ENCODE measurements at regions not wholly inside any gene's neighbourhood (a gene's known extent, or its start where the extent isn't known, plus 50 kb on each side); places are given as distances from the start of the nearest gene placed in this dataset.

DNA sequence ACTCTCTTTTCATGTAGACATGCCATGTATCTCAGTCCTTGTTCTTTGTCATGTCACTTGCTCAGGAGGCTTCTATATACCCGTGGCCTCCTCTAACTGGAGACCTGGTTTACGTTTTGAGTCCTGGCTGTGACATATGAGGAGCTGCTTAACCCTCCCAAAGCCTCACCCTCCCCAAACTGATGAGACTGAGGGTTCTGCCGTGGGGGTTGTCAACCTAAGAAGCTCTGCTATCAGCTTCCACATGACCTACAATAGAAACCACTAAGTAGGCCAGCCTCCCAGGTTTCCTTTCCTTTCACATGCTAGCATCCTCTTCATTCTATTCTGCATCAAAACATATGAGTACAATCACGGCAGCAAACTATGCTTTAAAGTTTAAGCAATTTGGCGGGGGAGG, 76.8 kb upstream of the WSCD2 start:
- Histone ChIP-seq H3K9ac (ENCODE audit: low read length) (no peak overlapping the region), H3K27ac (ENCODE audit: low read depth, low read length) (no peak overlapping the region), H3K36me3 (ENCODE audit: control insufficient read depth, insufficient read depth, low read length) (no peaks in the 10 kb centered on the region), H3K4me3 (ENCODE audit: low read depth, low read length) (no peak overlapping the region), H3K4me1 (ENCODE audit: control insufficient read depth, insufficient read depth, low read length) (0 out of 2 replicates have a peak, but pooled peaks cover 3% of the 10 kb centered on the region), H3K9me3 (ENCODE audit: control insufficient read depth, insufficient read depth, low read depth, low read length) (no peaks in the 10 kb centered on the region), H3K27me3 (ENCODE audit: control insufficient read depth, insufficient read depth, low read length) (peaks cover 8% of the 10 kb centered on the region; the same call in 1 of the 2 replicates)

- Histone ChIP-seq H3K4me1 (ENCODE audit: control insufficient read depth, insufficient read depth, low read length) (0 out of 2 replicates have a peak, but pooled peaks cover 3% of the 10 kb centered on the region), H3K27ac (ENCODE audit: low read depth, low read length) (no peak overlapping the region), H3K9me3 (ENCODE audit: control insufficient read depth, insufficient read depth, low read depth, low read length) (no peaks in the 10 kb centered on the region), H3K36me3 (ENCODE audit: control insufficient read depth, insufficient read depth, low read length) (no peaks in the 10 kb centered on the region), H3K4me3 (ENCODE audit: low read depth, low read length) (no peak overlapping the region), H3K27me3 (ENCODE audit: control insufficient read depth, insufficient read depth, low read length) (peaks cover 7% of the 10 kb centered on the region; the same call in 1 of the 2 replicates), H3K9ac (ENCODE audit: low read length) (no peak overlapping the region)
Measured at GRCh38 chr12:108053512-108053911, 75.6 kb upstream of the WSCD2 start.

GRCh38 chr12:108054496-108054895, 74.6 kb upstream of the WSCD2 start:
- Histone ChIP-seq H3K9ac (ENCODE audit: low read length) (no peak overlapping the region), H3K4me1 (ENCODE audit: control insufficient read depth, insufficient read depth, low read length) (0 out of 2 replicates have a peak, but pooled peaks cover 3% of the 10 kb centered on the region), H3K4me3 (ENCODE audit: low read depth, low read length) (no peak overlapping the region), H3K36me3 (ENCODE audit: control insufficient read depth, insufficient read depth, low read length) (no peaks in the 10 kb centered on the region), H3K9me3 (ENCODE audit: control insufficient read depth, insufficient read depth, low read depth, low read length) (no peaks in the 10 kb centered on the region), H3K27me3 (ENCODE audit: control insufficient read depth, insufficient read depth, low read length) (0 out of 2 replicates have a peak, but pooled peaks cover 2% of the 10 kb centered on the region), H3K27ac (ENCODE audit: low read depth, low read length) (no peak overlapping the region)

DNA sequence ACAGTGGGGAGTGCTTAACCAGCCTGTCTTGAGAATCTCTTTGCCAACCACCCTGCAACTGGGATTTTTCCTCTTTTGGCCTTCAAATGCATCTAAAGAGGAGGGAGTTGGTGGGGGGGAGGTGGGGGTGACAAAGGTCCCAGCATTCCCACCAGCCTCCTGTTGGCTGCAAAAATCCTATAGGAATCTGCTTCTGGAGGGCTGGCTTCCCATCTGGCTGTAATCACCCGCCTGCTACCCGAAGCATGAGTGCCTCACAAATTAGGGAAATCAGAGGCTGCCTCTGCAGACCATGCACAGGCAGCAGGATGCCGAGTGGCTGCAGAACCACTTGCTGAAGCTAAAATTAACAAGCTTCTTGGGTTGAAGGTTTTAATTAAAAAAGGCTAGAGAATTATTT, 73.9 kb upstream of the WSCD2 start:
- Histone ChIP-seq H3K4me1 (ENCODE audit: control insufficient read depth, insufficient read depth, low read length) (0 out of 2 replicates have a peak, but pooled peaks cover 3% of the 10 kb centered on the region), H3K4me3 (ENCODE audit: low read depth, low read length) (no peak overlapping the region), H3K36me3 (ENCODE audit: control insufficient read depth, insufficient read depth, low read length) (no peaks in the 10 kb centered on the region), H3K9me3 (ENCODE audit: control insufficient read depth, insufficient read depth, low read depth, low read length) (no peaks in the 10 kb centered on the region), H3K27ac (ENCODE audit: low read depth, low read length) (no peak overlapping the region), H3K9ac (ENCODE audit: low read length) (no peak overlapping the region), H3K27me3 (ENCODE audit: control insufficient read depth, insufficient read depth, low read length) (0 out of 2 replicates have a peak, but pooled peaks cover 2% of the 10 kb centered on the region)

DNA sequence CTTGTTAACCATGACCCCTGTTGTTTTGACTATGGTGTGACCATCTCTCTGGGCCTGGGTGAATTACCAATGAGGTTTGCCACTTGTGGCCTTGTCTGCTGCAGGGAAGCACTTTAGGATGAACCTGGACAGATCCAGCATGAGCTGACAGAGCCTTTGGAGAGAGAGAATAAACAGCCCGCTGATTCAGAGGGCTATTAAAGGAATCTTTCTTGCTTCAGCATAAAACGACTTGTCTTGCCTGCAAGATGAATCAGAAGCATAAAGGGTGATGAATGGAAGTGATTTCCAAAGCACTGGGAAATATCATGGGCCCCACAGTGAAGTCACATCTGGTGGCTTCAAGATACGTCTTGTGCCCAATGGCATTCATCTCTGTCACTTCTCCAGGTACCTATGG, 69.0 kb upstream of the WSCD2 start:
- Histone ChIP-seq H3K4me1 (ENCODE audit: control insufficient read depth, insufficient read depth, low read length) (no peaks in the 10 kb centered on the region), H3K27ac (ENCODE audit: low read depth, low read length) (no peak overlapping the region), H3K9ac (ENCODE audit: low read length) (no peak overlapping the region), H3K36me3 (ENCODE audit: control insufficient read depth, insufficient read depth, low read length) (no peaks in the 10 kb centered on the region), H3K27me3 (ENCODE audit: control insufficient read depth, insufficient read depth, low read length) (0 out of 2 replicates have a peak, but pooled peaks cover 2% of the 10 kb centered on the region), H3K4me3 (ENCODE audit: low read depth, low read length) (no peak overlapping the region), H3K9me3 (ENCODE audit: control insufficient read depth, insufficient read depth, low read depth, low read length) (no peaks in the 10 kb centered on the region)

DNA sequence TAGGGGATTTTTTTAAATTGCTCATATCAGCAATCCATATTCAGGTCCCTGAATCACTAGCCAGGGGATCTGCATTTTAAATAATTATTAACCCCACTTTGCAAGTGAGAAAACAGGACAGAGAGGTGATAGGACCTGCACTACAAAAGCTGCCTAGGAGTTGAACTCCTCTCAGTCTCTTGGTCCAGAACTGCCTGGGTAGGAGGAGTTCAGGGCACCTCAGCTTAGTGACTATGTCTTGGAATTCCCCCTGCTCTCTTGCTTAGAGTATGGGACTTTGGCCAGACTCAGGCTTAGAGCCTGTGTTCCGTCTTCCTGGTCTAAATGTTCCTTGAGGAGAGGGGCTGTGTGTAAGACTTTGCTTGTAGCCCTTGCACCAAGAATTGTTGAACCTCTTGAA, 68.2 kb upstream of the WSCD2 start:
- H3K4me3 ChIP-seq (ENCODE audit: low read depth, low read length), result no peak overlapping the region
- no peak overlapping the region for H3K27ac ChIP-seq (ENCODE audit: low read depth, low read length)
- no peaks in the 10 kb centered on the region for H3K36me3 ChIP-seq (ENCODE audit: control insufficient read depth, insufficient read depth, low read length)
- no peaks in the 10 kb centered on the region for H3K9me3 ChIP-seq (ENCODE audit: control insufficient read depth, insufficient read depth, low read depth, low read length)
- H3K27me3 ChIP-seq (ENCODE audit: control insufficient read depth, insufficient read depth, low read length), result 0 out of 2 replicates have a peak, but pooled peaks cover 2% of the 10 kb centered on the region
- H3K4me1 ChIP-seq (ENCODE audit: control insufficient read depth, insufficient read depth, low read length), result no peaks in the 10 kb centered on the region
- H3K9ac ChIP-seq (ENCODE audit: low read length), result no peak overlapping the region

DNA sequence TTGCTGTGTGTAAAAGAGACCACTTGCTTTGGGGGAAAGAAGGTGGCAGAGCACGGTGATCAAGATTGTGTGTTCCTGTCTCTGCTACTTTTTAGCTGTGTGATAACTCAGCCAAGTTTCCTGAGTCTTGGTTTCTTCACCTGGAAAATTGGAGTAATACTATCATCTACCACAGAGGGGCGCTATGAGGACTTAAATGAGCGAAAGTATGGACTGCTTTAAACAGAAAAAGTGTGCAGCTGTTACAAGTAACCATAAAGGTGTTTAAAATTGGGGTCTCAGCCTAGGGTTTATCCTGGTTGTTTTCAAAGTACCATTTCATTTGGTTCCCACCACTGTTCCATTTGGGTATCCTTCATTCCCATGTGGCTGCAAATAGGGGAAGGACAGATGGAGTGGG, 65.9 kb upstream of the WSCD2 start:
- H3K9ac ChIP-seq (ENCODE audit: low read length), result no peak overlapping the region
- no peaks in the 10 kb centered on the region for H3K4me1 ChIP-seq (ENCODE audit: control insufficient read depth, insufficient read depth, low read length)
- H3K4me3 ChIP-seq (ENCODE audit: low read depth, low read length), result no peak overlapping the region
- no peaks in the 10 kb centered on the region for H3K36me3 ChIP-seq (ENCODE audit: control insufficient read depth, insufficient read depth, low read length)
- H3K27ac ChIP-seq (ENCODE audit: low read depth, low read length), result no peak overlapping the region
- no peaks in the 10 kb centered on the region for H3K9me3 ChIP-seq (ENCODE audit: control insufficient read depth, insufficient read depth, low read depth, low read length)
- H3K27me3 ChIP-seq (ENCODE audit: control insufficient read depth, insufficient read depth, low read length), result no peaks in the 10 kb centered on the region

- H3K36me3 ChIP-seq (ENCODE audit: control insufficient read depth, insufficient read depth, low read length), result no peaks in the 10 kb centered on the region
- H3K27ac ChIP-seq (ENCODE audit: low read depth, low read length), result no peak overlapping the region
- no peaks in the 10 kb centered on the region for H3K4me1 ChIP-seq (ENCODE audit: control insufficient read depth, insufficient read depth, low read length)
- H3K4me3 ChIP-seq (ENCODE audit: low read depth, low read length), result no peak overlapping the region
- H3K9me3 ChIP-seq (ENCODE audit: control insufficient read depth, insufficient read depth, low read depth, low read length), result no peaks in the 10 kb centered on the region
- H3K9ac ChIP-seq (ENCODE audit: low read length), result no peak overlapping the region
- H3K27me3 ChIP-seq (ENCODE audit: control insufficient read depth, insufficient read depth, low read length), result no peaks in the 10 kb centered on the region
Measured at GRCh38 chr12:108065069-108065468, 64.0 kb upstream of the WSCD2 start.

- no peaks in the 10 kb centered on the region for H3K9me3 ChIP-seq (ENCODE audit: control insufficient read depth, insufficient read depth, low read depth, low read length)
- H3K9ac ChIP-seq (ENCODE audit: low read length), result no peak overlapping the region
- no peak overlapping the region for H3K27ac ChIP-seq (ENCODE audit: low read depth, low read length)
- no peaks in the 10 kb centered on the region for H3K27me3 ChIP-seq (ENCODE audit: control insufficient read depth, insufficient read depth, low read length)
- H3K4me3 ChIP-seq (ENCODE audit: low read depth, low read length), result no peak overlapping the region
- no peaks in the 10 kb centered on the region for H3K36me3 ChIP-seq (ENCODE audit: control insufficient read depth, insufficient read depth, low read length)
- no peaks in the 10 kb centered on the region for H3K4me1 ChIP-seq (ENCODE audit: control insufficient read depth, insufficient read depth, low read length)
Measured at GRCh38 chr12:108066583-108067577, 62.2 kb upstream of the WSCD2 start.

GRCh38 chr12:108069651-108070165, 59.4 kb upstream of the WSCD2 start:
- Histone ChIP-seq H3K4me1 (ENCODE audit: control insufficient read depth, insufficient read depth, low read length) (0 out of 2 replicates have a peak, but pooled peaks cover 2% of the 10 kb centered on the region), H3K36me3 (ENCODE audit: control insufficient read depth, insufficient read depth, low read length) (no peaks in the 10 kb centered on the region), H3K27me3 (ENCODE audit: control insufficient read depth, insufficient read depth, low read length) (no peaks in the 10 kb centered on the region), H3K4me3 (ENCODE audit: low read depth, low read length) (no peak overlapping the region), H3K27ac (ENCODE audit: low read depth, low read length) (no peak overlapping the region), H3K9ac (ENCODE audit: low read length) (no peak overlapping the region), H3K9me3 (ENCODE audit: control insufficient read depth, insufficient read depth, low read depth, low read length) (no peaks in the 10 kb centered on the region)

DNA sequence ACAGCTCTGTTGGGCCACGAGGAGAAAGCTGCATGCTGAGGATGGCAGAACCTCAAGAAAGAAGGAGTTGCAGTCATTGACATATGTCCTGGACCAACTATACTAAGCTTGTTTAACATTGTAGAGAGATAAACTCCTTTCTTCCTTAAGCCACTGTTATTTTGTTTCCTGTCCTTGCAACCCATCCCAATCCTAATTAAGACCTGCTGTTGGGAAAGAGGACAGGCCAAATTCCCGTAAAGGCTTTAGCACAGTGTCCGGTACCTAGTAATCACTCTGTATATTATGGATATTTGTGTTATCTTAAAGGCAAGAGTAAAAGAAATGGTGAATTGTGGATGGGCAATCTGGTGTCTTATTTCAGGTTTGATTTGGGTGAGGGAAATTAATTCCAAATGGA, 53.5 kb upstream of the WSCD2 start:
- H3K27me3 ChIP-seq (ENCODE audit: control insufficient read depth, insufficient read depth, low read length), result 0 out of 2 replicates have a peak, but pooled peaks cover 3% of the 10 kb centered on the region
- H3K27ac ChIP-seq (ENCODE audit: low read depth, low read length), result no peak overlapping the region
- H3K9ac ChIP-seq (ENCODE audit: low read length), result no peak overlapping the region
- no peaks in the 10 kb centered on the region for H3K36me3 ChIP-seq (ENCODE audit: control insufficient read depth, insufficient read depth, low read length)
- no peak overlapping the region for H3K4me3 ChIP-seq (ENCODE audit: low read depth, low read length)
- no peaks in the 10 kb centered on the region for H3K9me3 ChIP-seq (ENCODE audit: control insufficient read depth, insufficient read depth, low read depth, low read length)
- H3K4me1 ChIP-seq (ENCODE audit: control insufficient read depth, insufficient read depth, low read length), result 0 out of 2 replicates have a peak, but pooled peaks cover 2% of the 10 kb centered on the region
